Small intestine (tissue), 7 donors: ENCODE measurements at regions not wholly inside any gene's neighbourhood (a gene's known extent, or its start where the extent isn't known, plus 50 kb on each side); places are given as distances from the start of the nearest gene placed in this dataset.

Source experiments
- DNase-seq, 2 donors: peaks; one replicate each; pipeline versions ENCODE4 v3.0.0 to v3.0.0-alpha.2; 2013
- FAIRE-seq: peaks from 2 replicates; lab custom pipeline; 2012; peaks lifted over from hg19 to GRCh38; lab: Jason Lieb, UNC
- H3K27ac ChIP-seq, 3 donors: one replicate each; pipeline ENCODE4 v1.5.1; 2013; ENCODE audit warnings: low read length in 2 of 3, mild to moderate bottlenecking in 2 of 3, control low read depth in 1 of 3, inconsistent platforms in 1 of 3, low read depth in 1 of 3, moderate library complexity in 1 of 3
- H3K27me3 ChIP-seq, 3 donors: one replicate each; pipeline ENCODE4 v1.6.1; 2013; ENCODE audit warnings: low read length in 3 of 3, inconsistent platforms in 1 of 3; ENCODE audit not compliant: control insufficient read depth in 3 of 3, insufficient read depth in 3 of 3
- H3K36me3 ChIP-seq, 3 donors: one replicate each; pipeline ENCODE4 v1.6.1; 2013; ENCODE audit warnings: low read length in 3 of 3, inconsistent platforms in 1 of 3, low read depth in 1 of 3, mild to moderate bottlenecking in 1 of 3, moderate library complexity in 1 of 3; ENCODE audit not compliant: control insufficient read depth in 3 of 3, insufficient read depth in 2 of 3
- H3K4me1 ChIP-seq, 3 donors: one replicate each; pipeline ENCODE4 v1.6.1; 2013; ENCODE audit warnings: low read length in 2 of 3, inconsistent platforms in 1 of 3, low read depth in 1 of 3, mild to moderate bottlenecking in 1 of 3, moderate library complexity in 1 of 3; ENCODE audit not compliant: control insufficient read depth in 3 of 3, insufficient read depth in 2 of 3
- H3K4me3 ChIP-seq, 3 donors: one replicate each; pipeline ENCODE4 v1.5.1; 2013; ENCODE audit warnings: low read length in 3 of 3, control low read depth in 1 of 3, inconsistent platforms in 1 of 3, low read depth in 1 of 3, mild to moderate bottlenecking in 1 of 3, moderate library complexity in 1 of 3
- H3K9me3 ChIP-seq, 2 donors: one replicate each; pipeline ENCODE4 v1.6.1; 2013; ENCODE audit warnings: low read depth in 1 of 2, low read length in 1 of 2; ENCODE audit not compliant: control insufficient read depth in 2 of 2, insufficient read depth in 1 of 2
- WGBS, 3 donors: extraction: QIAGEN DNeasy Blood & Tissue Kit; methylation state at CpG; one replicate each; pipeline ENCODE4 v1.1.7; 2013; 5-methylcytosine and 5-hydroxymethylcytosine counted together
- donor health status: healthy with polysubstance abuse.
- donor health status: control.
- donor health status: control.
- donor health status: Bipolar disorder and iron deficiency.
- donor health status: healthy.

DNA sequence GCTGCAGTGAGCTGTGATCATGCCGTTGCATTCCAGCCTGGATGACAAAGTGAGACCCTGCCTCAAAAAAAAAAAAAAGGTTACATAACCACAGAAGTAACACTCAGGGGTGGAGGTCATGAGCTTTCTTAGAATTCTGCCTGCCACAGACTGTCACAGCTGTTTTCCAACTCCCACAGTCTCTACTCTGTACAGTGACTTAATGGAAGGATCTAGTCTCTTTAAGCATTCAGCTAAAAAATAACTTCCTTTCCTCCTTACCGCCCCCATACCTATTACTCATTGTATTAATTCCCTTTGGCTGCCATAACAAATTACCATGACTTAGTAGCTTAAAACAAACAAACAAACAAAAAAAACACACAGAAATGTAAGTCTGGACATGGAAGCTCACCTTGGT is 99.6 kb upstream of the UBE2E1 start:
- 56 to 79% (median 68%) methylated on average over 2 of the region's 2 CpGs for WGBS, 3 donors
- no peak overlapping the region for H3K4me3 ChIP-seq
- no peak for DNase-seq
- H3K36me3 ChIP-seq: no peaks in the 10 kb centered on the region
- H3K27ac ChIP-seq: no peak overlapping the region
- no peaks in the 10 kb centered on the region for H3K4me1 ChIP-seq
- FAIRE-seq: no peak
- H3K9me3 ChIP-seq: no peaks in the 10 kb centered on the region
- H3K27me3 ChIP-seq: no peaks in the 10 kb centered on the region

- WGBS, 3 donors: 2 to 26% (median 18%) methylated on average over 2 of the region's 2 CpGs
- DNase-seq: peak in 1 of 2 donors; percentile 12
These were observed 95.8 kb upstream of the UBE2E1 start for GRCh38 chr3:23709987-23710386.

GRCh38 chr3:23710555-23710954 is 95.2 kb upstream of the UBE2E1 start:
- peak in 1 of 2 donors; percentile 45 for DNase-seq
- WGBS, 3 donors: 57 to 82% (median 78%) methylated on average over 9 of the region's 9 CpGs
- H3K4me1 ChIP-seq: no peaks in the 10 kb centered on the region
- H3K36me3 ChIP-seq: no peaks in the 10 kb centered on the region
- no peak overlapping the region for H3K4me3 ChIP-seq
- H3K9me3 ChIP-seq: peaks cover 0 to 3% of the 10 kb centered on the region in 2 donors
- H3K27ac ChIP-seq: no peak overlapping the region
- no peak for FAIRE-seq
- H3K27me3 ChIP-seq: peaks cover 0 to 4% (median 0%) of the 10 kb centered on the region in 3 donors

More at GRCh38 chr3:23709987-23710386, 95.8 kb upstream of the UBE2E1 start:
- FAIRE-seq: no peak
- H3K27me3 ChIP-seq: peaks cover 0 to 4% (median 0%) of the 10 kb centered on the region in 3 donors
- H3K4me1 ChIP-seq: no peaks in the 10 kb centered on the region
- no peak overlapping the region for H3K4me3 ChIP-seq
- H3K9me3 ChIP-seq: no peaks in the 10 kb centered on the region
- no peaks in the 10 kb centered on the region for H3K36me3 ChIP-seq
- H3K27ac ChIP-seq: no peak overlapping the region

- FAIRE-seq (no peak), DNase-seq (no peak)
- H3K27ac ChIP-seq: peak overlapping the region in 1 of 3 donors; percentile 10
- H3K4me1 ChIP-seq: no peaks in the 10 kb centered on the region
- H3K4me3 ChIP-seq: no peak overlapping the region
- H3K27me3 ChIP-seq: peaks cover 0 to 4% (median 0%) of the 10 kb centered on the region in 3 donors
- 81 to 90% (median 84%) methylated on average over 10 of the region's 10 CpGs for WGBS, 3 donors
- H3K36me3 ChIP-seq: no peaks in the 10 kb centered on the region
- peaks cover 0 to 3% of the 10 kb centered on the region in 2 donors for H3K9me3 ChIP-seq
These were observed 93.8 kb upstream of the UBE2E1 start for GRCh38 chr3:23711916-23712494.

- Histone ChIP-seq H3K4me3 (no peak overlapping the region), H3K36me3 (no peaks in the 10 kb centered on the region), H3K4me1 (no peaks in the 10 kb centered on the region), H3K9me3 (peaks cover 0 to 3% of the 10 kb centered on the region in 2 donors), H3K27me3 (peaks cover 0 to 4% (median 0%) of the 10 kb centered on the region in 3 donors), H3K27ac (no peak overlapping the region)
- DNase-seq: peak in 1 of 2 donors; percentile 22
- WGBS, 3 donors: 47 to 70% (median 66%) methylated on average over 9 of the region's 9 CpGs
- no peak for FAIRE-seq
These were observed 92.8 kb upstream of the UBE2E1 start for GRCh38 chr3:23712656-23713559.

- H3K4me3 ChIP-seq: no peak overlapping the region
- no peak overlapping the region for H3K27ac ChIP-seq
- peaks cover 0 to 3% of the 10 kb centered on the region in 2 donors for H3K9me3 ChIP-seq
- WGBS, 3 donors: 89 to 95% (median 95%) methylated on average over 4 of the region's 4 CpGs
- FAIRE-seq: no peak
- H3K4me1 ChIP-seq: no peaks in the 10 kb centered on the region
- no peaks in the 10 kb centered on the region for H3K36me3 ChIP-seq
- H3K27me3 ChIP-seq: peaks cover 0 to 4% (median 0%) of the 10 kb centered on the region in 3 donors
- no peak for DNase-seq
These were observed 92.1 kb upstream of the UBE2E1 start for GRCh38 chr3:23713641-23714040.

GRCh38 chr3:23720059-23720458 is 85.7 kb upstream of the UBE2E1 start:
- 82 to 90% (median 89%) methylated on average over 2 of the region's 2 CpGs for WGBS, 3 donors
- H3K9me3 ChIP-seq: peaks cover 0 to 3% of the 10 kb centered on the region in 2 donors
- DNase-seq (no peak), FAIRE-seq (no peak)
- no peak overlapping the region for H3K4me3 ChIP-seq
- H3K27ac ChIP-seq: no peak overlapping the region
- H3K4me1 ChIP-seq: no peaks in the 10 kb centered on the region
- H3K36me3 ChIP-seq: no peaks in the 10 kb centered on the region
- no peaks in the 10 kb centered on the region for H3K27me3 ChIP-seq

DNA sequence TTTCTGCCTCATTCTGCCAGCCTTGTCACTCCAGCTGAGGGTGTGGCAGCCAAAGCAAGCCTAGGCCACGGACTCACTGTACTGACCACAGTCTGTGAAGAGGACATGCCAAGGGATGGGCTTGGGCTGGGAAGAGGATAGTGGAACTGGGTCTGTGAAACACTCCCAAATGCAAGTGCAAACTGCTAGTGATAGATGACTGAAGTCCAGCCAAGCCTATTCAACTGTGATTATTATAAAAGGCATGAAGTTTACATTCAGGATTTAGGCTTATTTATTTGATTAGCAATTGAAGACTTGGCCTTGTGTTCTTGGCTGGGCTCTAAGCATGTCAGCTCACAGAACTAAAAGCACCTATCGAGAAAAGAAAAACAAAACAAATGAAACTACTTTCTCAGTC is 84.9 kb upstream of the UBE2E1 start:
- Histone ChIP-seq H3K27me3 (no peaks in the 10 kb centered on the region), H3K27ac (no peak overlapping the region), H3K4me1 (no peaks in the 10 kb centered on the region), H3K4me3 (no peak overlapping the region), H3K9me3 (no peaks in the 10 kb centered on the region), H3K36me3 (no peaks in the 10 kb centered on the region)
- FAIRE-seq (no peak), DNase-seq (no peak)
- WGBS, 3 donors: 50 to 72% (median 70%) methylated on average over 2 of the region's 2 CpGs
